ENCODE measurements at regions not wholly inside any gene's neighbourhood (a gene's known extent, or its start where the extent isn't known, plus 50 kb on each side); places are given as distances from the start of the nearest gene placed in this dataset.

DNA sequence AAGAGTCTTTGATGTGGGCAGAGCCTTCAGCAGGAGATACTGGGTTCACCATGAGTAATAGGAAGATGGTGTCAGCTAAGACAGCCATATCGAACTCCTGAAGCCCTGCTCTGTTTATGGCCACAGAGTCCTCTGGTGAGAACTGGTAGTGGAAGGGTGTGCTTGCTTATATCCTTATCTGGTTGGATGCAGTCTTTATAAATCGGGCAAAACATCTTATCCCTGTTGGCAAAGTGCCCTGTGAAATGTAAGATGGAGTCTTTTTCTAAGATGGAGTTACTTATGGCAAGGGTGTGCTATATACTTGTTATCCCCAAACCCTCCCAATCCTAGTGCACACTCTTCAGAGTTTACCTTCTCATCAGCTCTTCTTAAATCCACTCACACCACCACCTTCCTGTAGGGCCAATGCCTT lies 190.8 kb upstream of the PARD3B start:
- no peak overlapping the region for H3K4me3 ChIP-seq (ENCODE audit: low read depth, low read length)
- TF ChIP-seq, protein P1, sequence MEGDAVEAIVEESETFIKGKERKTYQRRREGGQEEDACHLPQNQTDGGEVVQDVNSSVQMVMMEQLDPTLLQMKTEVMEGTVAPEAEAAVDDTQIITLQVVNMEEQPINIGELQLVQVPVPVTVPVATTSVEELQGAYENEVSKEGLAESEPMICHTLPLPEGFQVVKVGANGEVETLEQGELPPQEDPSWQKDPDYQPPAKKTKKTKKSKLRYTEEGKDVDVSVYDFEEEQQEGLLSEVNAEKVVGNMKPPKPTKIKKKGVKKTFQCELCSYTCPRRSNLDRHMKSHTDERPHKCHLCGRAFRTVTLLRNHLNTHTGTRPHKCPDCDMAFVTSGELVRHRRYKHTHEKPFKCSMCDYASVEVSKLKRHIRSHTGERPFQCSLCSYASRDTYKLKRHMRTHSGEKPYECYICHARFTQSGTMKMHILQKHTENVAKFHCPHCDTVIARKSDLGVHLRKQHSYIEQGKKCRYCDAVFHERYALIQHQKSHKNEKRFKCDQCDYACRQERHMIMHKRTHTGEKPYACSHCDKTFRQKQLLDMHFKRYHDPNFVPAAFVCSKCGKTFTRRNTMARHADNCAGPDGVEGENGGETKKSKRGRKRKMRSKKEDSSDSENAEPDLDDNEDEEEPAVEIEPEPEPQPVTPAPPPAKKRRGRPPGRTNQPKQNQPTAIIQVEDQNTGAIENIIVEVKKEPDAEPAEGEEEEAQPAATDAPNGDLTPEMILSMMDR (IDR thresholded peaks at IDR 0.05; ENCODE audit: insufficient read depth, low read length), result no peak
- no peak for DNase-seq (ENCODE audit: low read depth)

DNA sequence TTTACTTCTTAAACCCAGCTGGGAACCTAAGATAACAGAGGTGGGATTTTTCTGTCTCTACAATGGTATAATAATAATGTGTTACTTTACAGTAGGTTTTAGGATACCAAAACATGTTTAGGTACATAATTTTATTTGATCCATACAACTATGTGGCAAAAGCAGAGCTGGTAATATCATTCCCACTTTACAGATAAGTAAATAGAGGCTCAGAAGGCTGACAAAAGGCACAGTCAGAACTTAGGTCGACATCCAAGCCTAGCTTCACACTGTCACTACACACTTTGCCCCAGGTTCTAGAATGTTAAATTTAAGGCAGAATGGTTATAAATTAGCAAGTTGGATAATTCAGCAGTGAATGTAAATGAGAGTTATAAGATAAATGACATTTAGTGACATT lies 189.6 kb upstream of the PARD3B start:
- DNase-seq (ENCODE audit: low read depth), result no peak
- TF ChIP-seq, protein P1 (IDR thresholded peaks at IDR 0.05; ENCODE audit: insufficient read depth, low read length), result no peak
- H3K4me3 ChIP-seq (ENCODE audit: low read depth, low read length), result no peak overlapping the region

GRCh38 chr2:204356151-204356641 lies 189.1 kb upstream of the PARD3B start:
- no peak for DNase-seq (ENCODE audit: low read depth)
- no peak overlapping the region for H3K4me3 ChIP-seq (ENCODE audit: low read depth, low read length)
- TF ChIP-seq, protein P1 (IDR thresholded peaks at IDR 0.05; ENCODE audit: insufficient read depth, low read length), result no peak

DNA sequence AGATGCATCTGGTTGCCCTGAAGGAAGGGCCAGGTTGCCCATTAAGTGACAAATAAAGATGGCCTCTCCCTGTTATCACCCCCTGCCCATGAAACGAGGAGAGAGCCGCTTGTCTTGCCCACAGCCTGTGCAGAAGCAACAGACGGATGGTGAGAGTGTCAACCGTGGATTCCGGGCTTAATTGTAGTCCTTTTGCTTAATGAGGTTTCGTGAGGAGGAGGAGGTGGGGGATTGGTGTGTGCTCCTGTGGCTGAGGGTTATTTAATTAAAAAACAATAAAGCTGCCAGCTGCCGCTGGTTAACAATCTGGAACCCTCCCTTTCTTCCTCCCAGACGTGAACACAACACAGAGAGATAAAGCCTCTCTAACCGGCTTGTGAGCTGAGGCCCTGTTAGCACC lies 188.0 kb upstream of the PARD3B start:
- H3K4me3 ChIP-seq (ENCODE audit: low read depth, low read length), result no peak overlapping the region
- TF ChIP-seq, protein P1 (IDR thresholded peaks at IDR 0.05; ENCODE audit: insufficient read depth, low read length), result no peak

DNA sequence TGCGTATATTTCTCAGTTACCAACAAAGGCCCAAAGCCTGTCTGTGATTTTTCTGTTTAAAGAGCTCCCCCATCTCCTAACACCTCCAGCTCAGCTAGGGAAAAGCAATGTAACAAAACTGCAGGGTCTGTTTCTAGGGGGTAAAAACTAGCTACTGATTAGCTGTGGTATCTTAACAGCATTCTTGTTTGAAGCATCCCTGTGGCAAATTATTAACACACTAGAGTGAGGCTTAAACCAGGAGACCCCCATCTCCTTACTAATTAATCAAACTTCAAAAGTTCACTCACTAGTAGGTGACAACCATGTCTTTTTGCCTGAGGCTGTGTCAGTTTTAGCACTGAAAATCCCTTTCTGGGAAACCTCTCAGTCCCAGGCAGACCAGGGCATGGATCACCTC lies 186.2 kb upstream of the PARD3B start:
- no peak for DNase-seq (ENCODE audit: low read depth)
- no peak overlapping the region for H3K4me3 ChIP-seq (ENCODE audit: low read depth, low read length)
- TF ChIP-seq, protein P1 (IDR thresholded peaks at IDR 0.05; ENCODE audit: insufficient read depth, low read length), result no peak

More for the DNA sequence above, 188.0 kb upstream of the PARD3B start:
- no peak for DNase-seq (ENCODE audit: low read depth)

DNA sequence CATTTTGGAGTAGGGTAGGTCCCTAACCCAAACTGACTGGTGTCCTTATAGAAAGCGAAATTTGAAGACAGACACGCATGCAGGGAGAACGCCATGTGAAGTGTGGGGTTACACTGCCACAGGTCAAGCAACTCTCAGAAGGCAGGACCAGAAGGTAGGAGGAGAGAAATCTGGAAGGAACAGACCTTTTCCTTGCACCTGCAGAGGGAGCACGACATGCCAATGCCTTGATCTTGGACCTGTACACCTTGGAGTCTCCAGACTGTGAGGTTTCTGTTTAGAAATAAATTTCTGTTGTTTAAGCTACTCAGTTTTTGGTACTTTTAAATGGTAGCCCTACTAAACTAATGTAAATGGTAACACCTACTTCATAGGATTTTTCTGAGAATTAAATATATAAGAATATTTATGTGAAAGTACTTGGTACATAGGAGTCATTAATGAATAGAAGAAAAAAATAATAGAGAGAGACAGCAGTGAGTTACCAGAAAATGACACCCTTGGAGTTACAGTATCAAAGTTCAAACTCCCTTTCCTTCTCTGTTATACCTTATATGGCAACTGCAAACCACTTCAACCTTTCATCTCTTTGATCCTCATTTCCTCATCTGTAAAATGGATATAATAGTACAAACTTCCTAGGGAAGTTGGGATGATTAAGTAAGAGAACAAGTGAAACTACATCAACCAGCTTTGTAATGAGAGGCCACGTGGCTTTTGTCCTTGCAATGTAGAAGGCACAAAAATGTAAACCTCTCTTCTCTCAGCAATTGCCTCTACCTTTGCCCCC lies 184.9 kb upstream of the PARD3B start:
- TF ChIP-seq, protein P1 (IDR thresholded peaks at IDR 0.05; ENCODE audit: insufficient read depth, low read length), result no peak
- no peak for DNase-seq (ENCODE audit: low read depth)
- H3K4me3 ChIP-seq (ENCODE audit: low read depth, low read length), result no peak overlapping the region

Data from fibroblast of the aortic adventitia (primary cell).